ENCODE measurements at regions not wholly inside any gene's neighbourhood (a gene's known extent, or its start where the extent isn't known, plus 50 kb on each side); places are given as distances from the start of the nearest gene placed in this dataset.
A peak's percentile ranks its signal among the peaks of the same experiment; 100 is the strongest.
"Not testable (repeated sequence)": the region's sequence is repeated elsewhere in the genome, so short reads cannot be mapped to it uniquely, and the experiment has no call there.

DNA sequence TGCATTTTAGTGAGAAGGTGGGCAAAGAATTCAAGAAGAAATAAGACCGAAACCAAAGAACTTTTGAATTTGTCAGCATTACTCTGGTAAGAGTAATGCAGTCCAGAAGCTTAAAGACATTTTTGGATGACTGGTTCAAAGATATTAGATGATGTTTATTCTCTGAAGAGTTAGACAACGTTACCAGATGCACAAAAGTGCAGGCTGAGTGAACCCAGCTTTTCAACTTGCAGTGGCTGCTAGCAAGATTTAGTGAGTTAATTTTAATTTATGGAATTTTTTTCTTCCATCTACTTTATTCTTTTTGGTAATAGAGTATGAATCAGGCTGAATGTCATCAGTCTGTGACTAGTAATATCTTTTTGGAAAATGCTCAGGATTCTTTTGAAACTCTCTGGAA lies 267.3 kb upstream of the AZI2 start:
- Histone ChIP-seq H3K4me3 (ENCODE audit: insufficient read depth, low read depth, low read length) (no peak overlapping the region), H3K36me3 (replicated peaks; ENCODE audit: control insufficient read depth, insufficient read depth, low read length) (no peaks in the 10 kb centered on the region), H3K27me3 (ENCODE audit: control insufficient read depth, insufficient read depth, low read length) (no peaks in the 10 kb centered on the region)
- no peak for DNase-seq

DNA sequence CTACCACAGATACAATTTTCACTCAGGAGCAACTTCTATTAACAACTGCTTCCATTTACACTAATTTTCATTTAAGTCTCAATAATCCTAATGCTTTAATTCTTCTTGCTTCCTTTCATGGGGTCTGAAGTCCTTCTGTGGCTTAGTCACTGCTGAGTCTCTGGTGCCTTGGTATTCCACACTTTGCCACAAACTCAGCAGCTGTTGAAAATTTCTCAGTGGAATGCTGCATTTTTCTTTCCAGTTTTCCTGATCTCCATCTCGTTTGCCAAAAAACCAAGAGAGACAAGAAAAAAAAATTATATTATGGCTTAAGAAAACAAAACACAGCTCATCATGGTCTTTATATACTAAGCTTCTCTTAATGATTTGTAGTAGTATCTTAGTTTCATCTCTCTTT lies 269.2 kb upstream of the AZI2 start:
- Histone ChIP-seq H3K36me3 (replicated peaks; ENCODE audit: control insufficient read depth, insufficient read depth, low read length) (no peaks in the 10 kb centered on the region), H3K4me3 (ENCODE audit: insufficient read depth, low read depth, low read length) (no peak overlapping the region), H3K27me3 (ENCODE audit: control insufficient read depth, insufficient read depth, low read length) (no peaks in the 10 kb centered on the region)
- DNase-seq, result no peak

DNA sequence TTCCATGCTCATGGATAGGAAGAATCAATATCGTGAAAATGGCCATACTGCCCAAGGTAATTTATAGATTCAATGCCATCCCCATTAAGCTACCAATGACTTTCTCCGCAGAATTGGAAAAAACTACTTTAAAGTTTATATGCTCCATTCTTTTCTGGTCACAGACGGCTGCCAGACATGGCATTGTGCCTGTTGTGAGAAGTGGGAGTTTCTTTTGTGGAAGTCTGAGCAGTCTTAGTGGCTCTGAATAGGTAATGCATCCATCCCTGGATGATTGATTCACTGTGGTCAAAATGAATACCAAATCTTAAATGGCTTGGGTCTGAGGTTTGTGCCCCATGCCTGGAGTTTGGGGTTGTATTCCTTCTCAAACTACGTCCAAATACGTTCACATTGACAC lies 274.5 kb upstream of the AZI2 start:
- Histone ChIP-seq H3K4me3 (ENCODE audit: insufficient read depth, low read depth, low read length) (no peak overlapping the region), H3K36me3 (replicated peaks; ENCODE audit: control insufficient read depth, insufficient read depth, low read length) (no peaks in the 10 kb centered on the region), H3K27me3 (ENCODE audit: control insufficient read depth, insufficient read depth, low read length) (no peaks in the 10 kb centered on the region)
- no peak for DNase-seq

DNA sequence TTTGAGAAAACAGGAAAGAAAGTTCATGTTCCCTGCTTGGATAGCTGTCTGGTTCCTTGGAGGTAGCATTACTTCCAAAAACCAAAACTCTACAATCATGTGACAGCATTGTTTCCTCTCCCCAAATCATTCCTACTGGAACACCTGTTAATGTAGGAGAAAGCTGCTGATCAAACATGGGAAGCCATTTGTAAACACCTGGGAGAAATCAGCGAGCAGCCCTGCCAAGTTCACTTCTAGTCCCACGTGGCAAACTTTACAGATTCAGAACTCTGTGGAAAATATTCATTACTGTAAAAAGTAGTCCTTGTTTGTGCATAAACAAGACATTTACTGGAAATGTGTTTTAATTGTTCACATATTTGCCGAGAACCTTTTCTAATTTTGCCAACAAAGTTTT lies 275.5 kb upstream of the AZI2 start:
- H3K36me3 ChIP-seq (replicated peaks; ENCODE audit: control insufficient read depth, insufficient read depth, low read length), result no peaks in the 10 kb centered on the region
- H3K27me3 ChIP-seq (ENCODE audit: control insufficient read depth, insufficient read depth, low read length), result no peaks in the 10 kb centered on the region
- no peak overlapping the region for H3K4me3 ChIP-seq (ENCODE audit: insufficient read depth, low read depth, low read length)
- DNase-seq, result no peak

DNA sequence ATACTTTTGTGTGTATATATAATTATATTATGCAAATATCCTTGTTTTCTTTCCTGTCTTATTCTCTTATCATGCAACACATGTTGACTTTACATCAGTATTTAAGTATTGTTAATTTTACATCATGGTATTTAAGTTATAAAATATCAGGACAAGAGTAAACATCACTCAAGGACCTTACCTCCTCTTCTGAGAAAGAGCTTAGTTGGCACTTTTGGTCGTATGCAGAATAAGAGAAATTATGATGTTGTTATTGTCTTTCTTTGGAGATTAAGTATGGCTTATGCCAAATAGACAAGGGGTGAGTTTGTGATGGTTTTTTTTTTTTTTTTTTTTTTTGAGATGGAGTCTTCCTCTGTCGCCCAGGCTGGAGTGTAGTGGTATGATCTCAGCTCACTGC lies 279.2 kb upstream of the AZI2 start:
- H3K27me3 ChIP-seq (ENCODE audit: control insufficient read depth, insufficient read depth, low read length); H3K36me3 ChIP-seq (replicated peaks; ENCODE audit: control insufficient read depth, insufficient read depth, low read length); H3K4me3 ChIP-seq (ENCODE audit: insufficient read depth, low read depth, low read length); DNase-seq: not testable (repeated sequence)

DNA sequence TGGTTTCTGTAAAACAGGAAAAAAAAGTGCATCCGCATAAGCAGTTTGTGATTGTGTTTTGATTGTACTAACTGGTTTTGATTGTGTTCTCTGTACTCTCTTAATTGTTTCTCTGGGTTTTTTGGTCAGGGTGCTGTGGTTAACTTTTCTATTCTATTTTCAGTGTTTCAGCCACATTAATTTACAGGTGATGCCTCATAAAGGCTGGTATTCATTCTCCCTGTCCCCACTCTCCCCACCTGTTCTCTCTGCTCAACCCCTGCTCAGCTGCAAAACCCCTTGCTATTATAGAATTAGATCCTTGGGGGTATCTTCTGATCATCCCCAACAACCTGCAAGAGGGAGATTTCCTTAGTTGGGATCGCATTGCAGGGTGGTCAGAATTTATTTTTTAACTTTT lies 285.4 kb upstream of the AZI2 start:
- H3K36me3 ChIP-seq (replicated peaks; ENCODE audit: control insufficient read depth, insufficient read depth, low read length), result no peaks in the 10 kb centered on the region
- no peak for DNase-seq
- no peak overlapping the region for H3K4me3 ChIP-seq (ENCODE audit: insufficient read depth, low read depth, low read length)
- H3K27me3 ChIP-seq (ENCODE audit: control insufficient read depth, insufficient read depth, low read length), result no peaks in the 10 kb centered on the region

DNA sequence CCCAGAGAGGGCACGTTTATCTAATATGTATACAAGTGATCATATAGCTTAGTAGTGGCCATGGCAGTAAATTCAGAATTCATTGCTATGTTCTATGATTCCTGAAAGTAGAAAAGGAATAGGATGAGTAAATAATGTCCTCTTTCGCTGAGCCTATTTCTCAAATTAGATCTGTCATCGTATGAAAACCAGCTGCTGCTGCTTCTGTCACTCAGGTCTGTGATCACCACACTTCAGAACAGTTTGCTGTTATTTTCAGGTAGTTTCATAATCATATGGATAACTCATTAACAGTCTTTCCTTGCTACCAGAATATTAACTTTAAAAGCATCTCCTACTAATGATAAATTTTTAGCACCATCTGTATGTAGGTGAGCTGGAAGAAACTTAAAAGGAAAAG lies 289.1 kb upstream of the AZI2 start:
- H3K4me3 ChIP-seq (ENCODE audit: insufficient read depth, low read depth, low read length), result no peak overlapping the region
- DNase-seq, result no peak
- H3K27me3 ChIP-seq (ENCODE audit: control insufficient read depth, insufficient read depth, low read length), result no peaks in the 10 kb centered on the region
- no peaks in the 10 kb centered on the region for H3K36me3 ChIP-seq (replicated peaks; ENCODE audit: control insufficient read depth, insufficient read depth, low read length)

DNA sequence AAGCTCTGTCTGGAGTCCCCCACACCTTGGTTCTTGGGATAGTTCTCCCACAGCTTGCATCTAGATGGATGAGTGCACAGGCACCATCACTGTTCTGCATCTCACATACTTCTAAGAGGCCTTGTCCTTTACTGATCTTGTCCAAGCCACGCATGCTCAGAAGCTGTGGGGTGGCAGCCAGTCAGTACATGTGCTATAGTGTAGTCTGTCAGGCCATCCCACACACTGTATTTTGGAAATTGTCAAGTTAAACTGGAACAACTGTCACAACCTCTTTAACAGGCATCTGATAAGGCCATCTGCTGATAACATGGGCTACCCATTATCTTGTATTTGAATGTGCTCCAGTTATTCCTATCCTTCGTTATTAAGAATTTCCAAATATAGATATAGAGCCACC lies 296.5 kb upstream of the AZI2 start:
- no peak for DNase-seq
- no peaks in the 10 kb centered on the region for H3K36me3 ChIP-seq (replicated peaks; ENCODE audit: control insufficient read depth, insufficient read depth, low read length)

DNA sequence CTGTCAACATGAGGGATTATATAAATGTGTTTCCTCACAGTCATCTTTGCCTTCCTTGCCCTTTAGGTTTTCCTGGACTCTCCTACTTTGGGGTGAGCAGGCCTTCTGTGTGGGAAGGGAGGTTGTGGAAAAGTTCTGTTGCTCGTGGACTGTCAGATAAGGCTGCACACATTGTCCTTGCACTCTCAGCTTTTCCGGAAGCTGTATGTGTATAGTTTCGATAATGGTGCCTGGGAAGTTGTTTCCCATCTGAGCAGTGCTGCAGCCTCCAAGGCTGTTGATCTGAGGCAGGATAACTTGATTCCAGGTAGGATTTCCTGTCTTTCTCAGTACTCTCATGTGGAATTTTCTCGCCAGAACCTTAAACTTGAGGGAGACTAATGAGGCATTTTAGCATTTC lies 297.8 kb upstream of the AZI2 start:
- no peak for DNase-seq
- Histone ChIP-seq H3K4me3 (ENCODE audit: insufficient read depth, low read depth, low read length) (no peak overlapping the region), H3K27me3 (ENCODE audit: control insufficient read depth, insufficient read depth, low read length) (no peaks in the 10 kb centered on the region), H3K36me3 (replicated peaks; ENCODE audit: control insufficient read depth, insufficient read depth, low read length) (no peaks in the 10 kb centered on the region)

More for the DNA sequence above, 296.5 kb upstream of the AZI2 start:
- Histone ChIP-seq H3K27me3 (ENCODE audit: control insufficient read depth, insufficient read depth, low read length) (no peaks in the 10 kb centered on the region), H3K4me3 (ENCODE audit: insufficient read depth, low read depth, low read length) (no peak overlapping the region)

DNA sequence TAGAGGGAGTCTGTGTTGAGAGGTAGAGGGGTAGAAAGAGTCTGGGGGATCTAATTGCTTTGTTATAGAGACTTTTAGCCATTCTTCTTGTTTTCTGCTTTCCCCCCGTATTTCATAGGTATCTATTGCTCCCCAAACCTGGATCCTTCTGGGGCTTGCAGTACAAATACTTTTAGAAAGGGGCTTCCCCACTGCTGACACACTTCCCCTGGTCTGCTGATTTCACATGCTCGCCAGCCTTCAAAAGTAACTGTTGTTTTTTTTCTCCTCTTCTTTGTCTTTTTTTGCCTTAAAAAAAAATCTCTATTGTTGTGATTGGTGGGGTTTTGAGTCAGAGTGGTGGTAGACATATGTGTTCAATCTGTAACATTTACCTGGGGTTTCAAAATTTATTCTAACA lies 300.6 kb upstream of the AZI2 start:
- no peaks in the 10 kb centered on the region for H3K27me3 ChIP-seq (ENCODE audit: control insufficient read depth, insufficient read depth, low read length)
- no peaks in the 10 kb centered on the region for H3K36me3 ChIP-seq (replicated peaks; ENCODE audit: control insufficient read depth, insufficient read depth, low read length)
- H3K4me3 ChIP-seq (ENCODE audit: insufficient read depth, low read depth, low read length), result no peak overlapping the region
- DNase-seq, result no peak

DNA sequence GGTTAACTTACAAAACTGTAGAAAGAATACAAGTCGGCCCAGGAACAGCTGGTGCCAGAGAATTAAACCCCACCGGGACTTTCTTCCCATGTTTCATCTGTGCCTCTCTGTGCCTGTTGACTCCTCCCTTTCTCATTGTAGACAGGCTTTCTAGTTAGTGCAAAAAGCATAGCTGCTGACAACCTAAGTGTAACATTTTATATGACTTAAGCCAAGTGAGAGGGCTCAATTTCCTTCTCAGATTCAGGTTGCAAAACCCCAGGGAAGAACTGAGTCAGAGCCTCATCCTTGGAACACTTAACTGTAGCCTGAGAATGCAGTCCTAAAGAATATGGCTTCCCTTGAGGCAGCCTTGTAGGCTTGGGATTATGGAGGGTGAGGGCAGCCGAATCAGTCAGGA lies 302.5 kb upstream of the AZI2 start:
- no peak overlapping the region for H3K4me3 ChIP-seq (ENCODE audit: insufficient read depth, low read depth, low read length)

DNA sequence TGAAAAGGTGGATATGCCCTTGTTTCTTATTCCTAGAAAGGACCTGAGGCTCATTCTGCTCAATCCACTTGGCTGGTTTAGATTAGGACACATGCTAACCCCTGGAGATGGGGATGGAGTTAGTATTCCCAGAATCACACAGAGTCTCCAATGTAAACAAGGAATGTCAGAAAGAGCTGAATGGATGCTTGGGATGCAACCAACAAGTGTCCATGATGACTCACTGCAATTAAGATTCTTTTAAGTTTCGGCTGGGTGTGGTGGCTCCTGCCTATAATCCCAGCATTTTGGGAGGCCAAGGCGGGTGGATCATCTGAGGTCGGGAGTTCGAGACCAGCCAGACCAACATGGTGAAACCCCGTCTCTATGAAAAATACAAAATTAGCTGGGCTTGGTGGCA lies 315.5 kb upstream of the AZI2 start:
- no peaks in the 10 kb centered on the region for H3K36me3 ChIP-seq (replicated peaks; ENCODE audit: control insufficient read depth, insufficient read depth, low read length)
- H3K4me3 ChIP-seq (ENCODE audit: insufficient read depth, low read depth, low read length), result no peak overlapping the region
- DNase-seq, result no peak
- no peaks in the 10 kb centered on the region for H3K27me3 ChIP-seq (ENCODE audit: control insufficient read depth, insufficient read depth, low read length)

More for the DNA sequence above, 302.5 kb upstream of the AZI2 start:
- no peak for DNase-seq
- no peaks in the 10 kb centered on the region for H3K36me3 ChIP-seq (replicated peaks; ENCODE audit: control insufficient read depth, insufficient read depth, low read length)
- H3K27me3 ChIP-seq (ENCODE audit: control insufficient read depth, insufficient read depth, low read length), result no peaks in the 10 kb centered on the region

DNA sequence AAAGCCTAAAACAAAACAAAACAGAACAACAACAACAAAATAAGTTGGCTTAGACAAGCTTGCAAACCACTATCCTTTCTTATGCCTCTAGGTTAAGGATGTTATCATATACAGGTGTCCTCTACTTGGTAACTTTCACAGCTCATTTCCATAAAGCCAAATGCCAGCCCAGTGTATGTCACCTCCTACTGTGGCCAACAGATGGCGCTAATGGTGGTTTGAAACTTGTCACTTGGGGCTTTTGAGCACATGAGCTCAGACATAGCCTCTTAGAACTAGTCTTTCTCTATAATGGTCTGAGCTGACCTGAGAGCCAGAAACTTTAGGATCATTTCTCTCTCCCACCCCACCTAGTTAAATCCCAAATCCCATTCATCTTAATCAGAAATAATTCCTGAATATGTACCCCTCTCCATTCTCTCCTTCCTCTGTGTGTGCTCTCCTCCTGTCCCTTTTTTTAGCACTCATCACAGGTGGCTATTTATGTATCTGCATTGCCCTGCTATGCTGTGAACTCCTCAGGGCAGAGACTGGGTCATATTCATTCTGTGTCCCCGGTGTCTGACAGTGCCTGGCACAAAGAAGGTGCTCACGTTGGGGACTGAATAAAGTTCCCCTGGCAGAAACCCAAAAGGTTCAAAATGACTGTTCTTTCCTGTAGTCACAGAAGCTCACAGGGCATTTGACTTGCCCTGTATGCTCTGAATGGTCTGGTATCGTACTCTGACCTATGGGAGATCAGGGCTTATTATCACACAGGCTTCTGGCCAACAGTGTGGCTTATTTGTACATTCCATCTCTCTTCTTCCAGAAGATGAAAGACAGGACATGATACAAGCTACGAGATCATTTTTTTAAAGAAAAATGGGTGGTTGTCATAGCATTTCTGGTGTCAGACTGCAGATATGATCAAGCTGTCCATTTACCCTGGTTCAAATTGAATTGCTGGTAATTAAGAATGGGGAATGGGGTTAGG lies 319.3 kb upstream of the AZI2 start:
- Histone ChIP-seq H3K4me3 (ENCODE audit: insufficient read depth, low read depth, low read length) (no peak overlapping the region), H3K36me3 (replicated peaks; ENCODE audit: control insufficient read depth, insufficient read depth, low read length) (no peaks in the 10 kb centered on the region), H3K27me3 (ENCODE audit: control insufficient read depth, insufficient read depth, low read length) (no peaks in the 10 kb centered on the region)
- peak; percentile 26 for DNase-seq

DNA sequence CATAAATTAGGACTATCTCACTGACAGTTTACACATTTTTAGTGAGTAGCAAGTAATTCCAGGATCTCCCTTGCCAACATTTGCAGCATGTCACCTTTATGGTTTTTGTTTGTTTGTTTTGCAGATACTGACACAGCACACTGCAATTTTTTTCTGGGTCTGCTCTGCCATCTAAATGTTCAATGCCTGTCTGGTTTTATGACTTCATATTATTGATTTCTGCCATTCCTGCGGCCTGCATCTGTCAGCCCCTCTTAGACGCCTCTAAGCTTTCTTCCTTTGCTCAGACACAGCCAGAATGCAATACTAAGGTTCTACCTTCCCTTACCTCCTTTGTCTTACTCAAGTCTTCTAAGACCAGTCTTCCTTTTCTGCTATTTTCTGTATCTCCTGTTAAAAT lies 321.2 kb upstream of the AZI2 start:
- Histone ChIP-seq H3K4me3 (ENCODE audit: insufficient read depth, low read depth, low read length) (no peak overlapping the region), H3K36me3 (replicated peaks; ENCODE audit: control insufficient read depth, insufficient read depth, low read length) (no peaks in the 10 kb centered on the region), H3K27me3 (ENCODE audit: control insufficient read depth, insufficient read depth, low read length) (no peaks in the 10 kb centered on the region)
- no peak for DNase-seq

DNA sequence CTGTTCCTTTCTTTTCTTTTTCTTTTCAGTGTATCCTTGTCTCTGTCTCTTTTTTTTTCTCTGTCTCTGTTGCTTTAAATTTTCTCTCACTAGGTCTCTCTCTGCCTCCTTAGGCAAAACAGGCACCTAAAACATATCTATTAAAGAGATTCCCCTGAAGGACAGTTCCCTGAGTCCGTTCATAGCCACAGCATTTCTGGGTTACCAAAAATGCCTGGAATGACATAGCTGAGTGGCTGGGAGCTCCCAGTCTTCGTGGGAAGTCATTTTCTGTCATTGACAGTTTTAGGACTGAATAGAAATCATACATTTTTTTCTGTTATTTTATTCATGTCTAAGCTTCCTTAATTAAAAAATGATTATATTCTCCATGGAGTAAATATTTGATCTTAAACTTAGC lies 323.8 kb upstream of the AZI2 start:
- H3K36me3 ChIP-seq (replicated peaks; ENCODE audit: control insufficient read depth, insufficient read depth, low read length), result no peaks in the 10 kb centered on the region

More for the DNA sequence above, 323.8 kb upstream of the AZI2 start:
- Histone ChIP-seq H3K27me3 (ENCODE audit: control insufficient read depth, insufficient read depth, low read length) (no peaks in the 10 kb centered on the region), H3K4me3 (ENCODE audit: insufficient read depth, low read depth, low read length) (no peak overlapping the region)
- DNase-seq, result no peak

Data from H7 (cell line).